Neural cell (in vitro differentiated cells): ENCODE measurements at regions not wholly inside any gene's neighbourhood (a gene's known extent, or its start where the extent isn't known, plus 50 kb on each side); places are given as distances from the start of the nearest gene placed in this dataset.

Experiments
- H2AFZ ChIP-seq: fragments of 200-600, 300-800 bp; sonication (generic), shearing (Covaris generic); 2 replicates; pipeline ENCODE4 v1.6.0; 2014; ENCODE audit warnings: low read depth, mild to moderate bottlenecking, antibody characterized with exemption, low read length, moderate library complexity
- H3F3A ChIP-seq: fragments of 200-600 bp; shearing (Covaris generic); 2 replicates; pipeline ENCODE4 v1.6.1; 2016; ENCODE audit warnings: mild to moderate bottlenecking, moderate library complexity, mixed read lengths, antibody characterized with exemption, low read length; ENCODE audit not compliant: insufficient read depth, poor library complexity, severe bottlenecking
- H3K27ac ChIP-seq: fragments of 200-600, 300-800 bp; sonication (generic), shearing (Covaris generic); 2 replicates; pipeline ENCODE4 v1.5.1; 2014; ENCODE audit warnings: mild to moderate bottlenecking, low read length, moderate library complexity
- H3K27me3 ChIP-seq: fragments of 300-800, 200-600 bp; sonication (generic), shearing (Covaris generic); 2 replicates; pipeline ENCODE4 v1.6.0; 2014; ENCODE audit warnings: mild to moderate bottlenecking, low read depth, low read length, moderate library complexity; ENCODE audit not compliant: insufficient read depth
- H3K36me3 ChIP-seq: fragments of 300-800, 200-600 bp; sonication (generic), shearing (Covaris generic); 2 replicates; pipeline ENCODE4 v1.5.1; 2014; ENCODE audit warnings: mild to moderate bottlenecking, antibody characterized with exemption, low read length, moderate library complexity; ENCODE audit not compliant: insufficient read depth
- H3K4me2 ChIP-seq: fragments of 300-800, 200-600 bp; sonication (generic), shearing (Covaris generic); 2 replicates; pipeline ENCODE4 v1.6.0; 2014; ENCODE audit warnings: mild to moderate bottlenecking, low read length
- H3K4me3 ChIP-seq: fragments of 300-800, 200-600 bp; sonication (generic), shearing (Covaris generic); 2 replicates; pipeline ENCODE4 v1.5.1; 2014; ENCODE audit warnings: mild to moderate bottlenecking, low read length, moderate library complexity
- H3K79me2 ChIP-seq: fragments of 200-600 bp; shearing (Covaris generic); replicated peaks from 2 replicates; pipeline ENCODE4 v1.6.0; 2014; ENCODE audit warnings: mild to moderate bottlenecking, low read length, moderate library complexity; ENCODE audit not compliant: insufficient read depth
- H3K9ac ChIP-seq: fragments of 300-800, 200-600 bp; sonication (generic), shearing (Covaris generic); 2 replicates; pipeline ENCODE4 v1.6.1; 2016; ENCODE audit warnings: mild to moderate bottlenecking, low read length, mixed read lengths
- H3K9me2 ChIP-seq: fragments of 200-600 bp; shearing (Covaris generic); 2 replicates; pipeline ENCODE4 v1.6.1; 2016; ENCODE audit warnings: mild to moderate bottlenecking, low read length, mixed read lengths; ENCODE audit not compliant: insufficient read depth
- H3K9me3 ChIP-seq: fragments of 200-600, 300-800 bp; sonication (generic), shearing (Covaris generic); 2 replicates; pipeline ENCODE4 v1.6.1; 2016; ENCODE audit warnings: mild to moderate bottlenecking, mixed run types, low read length, moderate library complexity, mixed read lengths
- H4K20me1 ChIP-seq: fragments of 200-600 bp; shearing (Covaris generic); 2 replicates; pipeline ENCODE4 v1.6.1; 2016; ENCODE audit warnings: mild to moderate bottlenecking, mixed run types; ENCODE audit not compliant: insufficient read depth
- EP300 ChIP-seq: fragments of 450-650 bp; conservative IDR thresholded peaks from 2 replicates; pipeline ENCODE4 v1.6.1; 2014; ENCODE audit warnings: antibody characterized with exemption, mild to moderate bottlenecking, moderate library complexity; ENCODE audit not compliant: poor library complexity, severe bottlenecking
- EZH2 ChIP-seq: fragments of 200-600, 300-800 bp; shearing (Covaris generic), sonication (generic); IDR thresholded peaks from 2 replicates; pipeline ENCODE4 v1.6.1; 2014; ENCODE audit warnings: antibody characterized with exemption, low read length, borderline replicate concordance, mild to moderate bottlenecking; ENCODE audit not compliant: insufficient read depth, poor library complexity, severe bottlenecking
- MXI1 ChIP-seq: fragments of 450-650 bp; conservative IDR thresholded peaks from 2 replicates; pipeline ENCODE4 v1.6.1; 2014; ENCODE audit warnings: antibody characterized with exemption, mild to moderate bottlenecking; ENCODE audit not compliant: poor library complexity, severe bottlenecking
- POLR2AphosphoS5 ChIP-seq: IDR thresholded peaks from 2 replicates; pipeline ENCODE4 v1.6.1; 2012
- TAF1 ChIP-seq: IDR thresholded peaks from 2 replicates; pipeline ENCODE4 v1.6.1; 2012; ENCODE audit warnings: low read depth
- small RNA-seq, 3 experiments: library from RNA; depleted of rRNA; stranded (forward); fragments of <200 nt; gene quantifications; one replicate each; pipeline ENCODE3, GENCODE V24; 2012
- TF ChIP-seq, protein P1 (sequence below): IDR thresholded peaks from 2 replicates; pipeline ENCODE4 v1.6.1; 2012; ENCODE audit warnings: borderline replicate concordance
- TF ChIP-seq, protein P2 (sequence below): fragments of 450-650 bp; IDR thresholded peaks from 2 replicates; pipeline ENCODE4 v1.5.1; 2014; ENCODE audit warnings: antibody characterized with exemption, mild to moderate bottlenecking, moderate library complexity; ENCODE audit not compliant: poor library complexity, severe bottlenecking

DNA sequence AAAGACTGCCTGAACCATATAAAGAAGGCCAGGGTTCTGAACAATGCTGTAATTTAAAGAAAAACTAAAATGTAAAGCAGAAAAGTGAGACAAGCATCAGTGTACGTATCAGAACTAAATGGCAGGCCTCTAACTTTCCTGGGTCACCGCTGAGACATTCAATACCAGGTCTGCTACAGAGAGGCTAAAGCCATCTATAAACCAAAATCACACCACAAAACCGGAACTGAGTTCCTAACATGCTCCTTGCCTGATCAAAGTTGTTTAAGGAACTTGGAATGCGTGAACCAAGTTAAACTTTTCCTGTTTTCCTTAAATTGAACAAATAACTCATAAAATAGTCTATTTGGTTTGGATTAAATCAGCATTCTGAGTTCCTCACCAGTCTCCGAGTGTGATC lies 55.3 kb upstream of the TECRL start:
- Histone ChIP-seq H3K79me2 (no peaks in the 10 kb centered on the region), H3K4me2 (no peak overlapping the region), H2AFZ (no peak overlapping the region), H3K27ac (no peak overlapping the region), H3K9me2 (no peaks in the 10 kb centered on the region), H3K36me3 (no peaks in the 10 kb centered on the region), H4K20me1 (no peaks in the 10 kb centered on the region), H3K27me3 (no peaks in the 10 kb centered on the region), H3K4me3 (no peak overlapping the region), H3K9ac (no peak overlapping the region), H3F3A (no peaks in the 10 kb centered on the region), H3K9me3 (no peaks in the 10 kb centered on the region)
- TF ChIP-seq, protein P1, sequence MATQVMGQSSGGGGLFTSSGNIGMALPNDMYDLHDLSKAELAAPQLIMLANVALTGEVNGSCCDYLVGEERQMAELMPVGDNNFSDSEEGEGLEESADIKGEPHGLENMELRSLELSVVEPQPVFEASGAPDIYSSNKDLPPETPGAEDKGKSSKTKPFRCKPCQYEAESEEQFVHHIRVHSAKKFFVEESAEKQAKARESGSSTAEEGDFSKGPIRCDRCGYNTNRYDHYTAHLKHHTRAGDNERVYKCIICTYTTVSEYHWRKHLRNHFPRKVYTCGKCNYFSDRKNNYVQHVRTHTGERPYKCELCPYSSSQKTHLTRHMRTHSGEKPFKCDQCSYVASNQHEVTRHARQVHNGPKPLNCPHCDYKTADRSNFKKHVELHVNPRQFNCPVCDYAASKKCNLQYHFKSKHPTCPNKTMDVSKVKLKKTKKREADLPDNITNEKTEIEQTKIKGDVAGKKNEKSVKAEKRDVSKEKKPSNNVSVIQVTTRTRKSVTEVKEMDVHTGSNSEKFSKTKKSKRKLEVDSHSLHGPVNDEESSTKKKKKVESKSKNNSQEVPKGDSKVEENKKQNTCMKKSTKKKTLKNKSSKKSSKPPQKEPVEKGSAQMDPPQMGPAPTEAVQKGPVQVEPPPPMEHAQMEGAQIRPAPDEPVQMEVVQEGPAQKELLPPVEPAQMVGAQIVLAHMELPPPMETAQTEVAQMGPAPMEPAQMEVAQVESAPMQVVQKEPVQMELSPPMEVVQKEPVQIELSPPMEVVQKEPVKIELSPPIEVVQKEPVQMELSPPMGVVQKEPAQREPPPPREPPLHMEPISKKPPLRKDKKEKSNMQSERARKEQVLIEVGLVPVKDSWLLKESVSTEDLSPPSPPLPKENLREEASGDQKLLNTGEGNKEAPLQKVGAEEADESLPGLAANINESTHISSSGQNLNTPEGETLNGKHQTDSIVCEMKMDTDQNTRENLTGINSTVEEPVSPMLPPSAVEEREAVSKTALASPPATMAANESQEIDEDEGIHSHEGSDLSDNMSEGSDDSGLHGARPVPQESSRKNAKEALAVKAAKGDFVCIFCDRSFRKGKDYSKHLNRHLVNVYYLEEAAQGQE: no peak
- TF ChIP-seq EP300 (no peak), TAF1 (no peak), MXI1 (no peak), EZH2 (no peak), POLR2AphosphoS5 (no peak)
- TF ChIP-seq, protein P2, sequence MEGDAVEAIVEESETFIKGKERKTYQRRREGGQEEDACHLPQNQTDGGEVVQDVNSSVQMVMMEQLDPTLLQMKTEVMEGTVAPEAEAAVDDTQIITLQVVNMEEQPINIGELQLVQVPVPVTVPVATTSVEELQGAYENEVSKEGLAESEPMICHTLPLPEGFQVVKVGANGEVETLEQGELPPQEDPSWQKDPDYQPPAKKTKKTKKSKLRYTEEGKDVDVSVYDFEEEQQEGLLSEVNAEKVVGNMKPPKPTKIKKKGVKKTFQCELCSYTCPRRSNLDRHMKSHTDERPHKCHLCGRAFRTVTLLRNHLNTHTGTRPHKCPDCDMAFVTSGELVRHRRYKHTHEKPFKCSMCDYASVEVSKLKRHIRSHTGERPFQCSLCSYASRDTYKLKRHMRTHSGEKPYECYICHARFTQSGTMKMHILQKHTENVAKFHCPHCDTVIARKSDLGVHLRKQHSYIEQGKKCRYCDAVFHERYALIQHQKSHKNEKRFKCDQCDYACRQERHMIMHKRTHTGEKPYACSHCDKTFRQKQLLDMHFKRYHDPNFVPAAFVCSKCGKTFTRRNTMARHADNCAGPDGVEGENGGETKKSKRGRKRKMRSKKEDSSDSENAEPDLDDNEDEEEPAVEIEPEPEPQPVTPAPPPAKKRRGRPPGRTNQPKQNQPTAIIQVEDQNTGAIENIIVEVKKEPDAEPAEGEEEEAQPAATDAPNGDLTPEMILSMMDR: no peak

Small RNA genes in the stretch of these regions (small RNA-seq; reads per million reads assigned to genes)
- 0 reads per million in 3 experiments for gene MTCO3P27
- 0 reads per million in 3 experiments for gene MTND4LP31
